ENCODE measurements at regions not wholly inside any gene's neighbourhood (a gene's known extent, or its start where the extent isn't known, plus 50 kb on each side); places are given as distances from the start of the nearest gene placed in this dataset.

GRCh38 chr2:114293355-114293754, 149.1 kb upstream of the DPP10 start:
- no peak for TF ChIP-seq POLR2AphosphoS5 (IDR thresholded peaks at IDR 0.05; ENCODE audit: low read depth, low read length)
- no peak for TF ChIP-seq TAF1 (IDR thresholded peaks at IDR 0.05; ENCODE audit: borderline replicate concordance, insufficient read depth, low read length)
- TF ChIP-seq SIN3A (IDR thresholded peaks at IDR 0.05; ENCODE audit: borderline replicate concordance, insufficient read depth, low read length) = no peak
- no peak for TF ChIP-seq REST (IDR thresholded peaks at IDR 0.05; ENCODE audit: insufficient read depth in 1 of 2, low read depth in 2 of 2, low read length in 2 of 2)
